ENCODE measurements at regions not wholly inside any gene's neighbourhood (a gene's known extent, or its start where the extent isn't known, plus 50 kb on each side); places are given as distances from the start of the nearest gene placed in this dataset.

DNA sequence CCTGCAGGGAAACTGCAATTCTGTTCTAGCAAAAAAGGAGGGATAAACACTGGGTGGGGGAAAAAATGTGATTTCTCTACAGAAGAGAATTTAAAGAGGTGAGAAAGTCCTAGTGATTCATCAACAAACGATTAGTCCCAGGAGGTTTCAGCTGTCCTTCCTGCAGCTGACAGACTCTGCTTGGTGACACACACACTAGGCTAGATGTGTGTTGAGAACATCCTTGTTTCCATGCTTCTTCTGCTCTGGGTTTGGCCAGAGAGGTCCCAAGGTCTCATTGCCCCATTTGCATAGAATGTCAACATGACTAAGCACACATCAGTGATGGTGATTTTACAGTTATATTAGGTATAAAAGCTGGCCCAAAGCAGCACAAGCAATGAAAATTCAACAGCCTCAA is 258.3 kb downstream of the NFATC2 start:
- TF ChIP-seq, protein P1, sequence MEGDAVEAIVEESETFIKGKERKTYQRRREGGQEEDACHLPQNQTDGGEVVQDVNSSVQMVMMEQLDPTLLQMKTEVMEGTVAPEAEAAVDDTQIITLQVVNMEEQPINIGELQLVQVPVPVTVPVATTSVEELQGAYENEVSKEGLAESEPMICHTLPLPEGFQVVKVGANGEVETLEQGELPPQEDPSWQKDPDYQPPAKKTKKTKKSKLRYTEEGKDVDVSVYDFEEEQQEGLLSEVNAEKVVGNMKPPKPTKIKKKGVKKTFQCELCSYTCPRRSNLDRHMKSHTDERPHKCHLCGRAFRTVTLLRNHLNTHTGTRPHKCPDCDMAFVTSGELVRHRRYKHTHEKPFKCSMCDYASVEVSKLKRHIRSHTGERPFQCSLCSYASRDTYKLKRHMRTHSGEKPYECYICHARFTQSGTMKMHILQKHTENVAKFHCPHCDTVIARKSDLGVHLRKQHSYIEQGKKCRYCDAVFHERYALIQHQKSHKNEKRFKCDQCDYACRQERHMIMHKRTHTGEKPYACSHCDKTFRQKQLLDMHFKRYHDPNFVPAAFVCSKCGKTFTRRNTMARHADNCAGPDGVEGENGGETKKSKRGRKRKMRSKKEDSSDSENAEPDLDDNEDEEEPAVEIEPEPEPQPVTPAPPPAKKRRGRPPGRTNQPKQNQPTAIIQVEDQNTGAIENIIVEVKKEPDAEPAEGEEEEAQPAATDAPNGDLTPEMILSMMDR (IDR thresholded peaks at IDR 0.05) = no peak
- no peak for TF ChIP-seq POLR2AphosphoS5 (IDR thresholded peaks at IDR 0.05)
